A172 (cell line): ENCODE measurements at regions not wholly inside any gene's neighbourhood (a gene's known extent, or its start where the extent isn't known, plus 50 kb on each side); places are given as distances from the start of the nearest gene placed in this dataset.
A peak's percentile ranks its signal among the peaks of the same experiment; 100 is the strongest.

ENCODE experiments used
- DNase-seq: peaks from one replicate; pipeline ENCODE4 v3.0.0-alpha.2; 2015; ENCODE audit warnings: low spot score

DNA sequence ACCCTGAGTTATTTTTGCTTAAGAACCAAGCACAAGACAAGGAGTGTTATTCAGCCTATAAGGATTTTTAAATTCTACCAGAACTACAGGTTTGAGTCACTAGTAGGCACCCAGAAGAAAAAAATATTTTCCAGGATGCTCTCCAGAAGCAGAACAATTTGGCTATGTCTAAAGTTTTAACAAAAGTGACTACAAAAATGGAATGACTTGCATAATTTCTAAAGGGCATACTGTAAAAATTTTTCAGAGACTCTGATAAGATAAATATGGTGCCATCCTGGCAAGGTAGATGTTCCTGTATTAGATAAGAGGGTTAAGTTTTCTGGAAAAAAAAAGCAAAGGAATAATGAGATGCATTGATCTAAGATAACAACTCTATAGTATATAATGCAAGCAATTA, 68.6 kb upstream of the FAM9A start:
- no peak for DNase-seq

DNA sequence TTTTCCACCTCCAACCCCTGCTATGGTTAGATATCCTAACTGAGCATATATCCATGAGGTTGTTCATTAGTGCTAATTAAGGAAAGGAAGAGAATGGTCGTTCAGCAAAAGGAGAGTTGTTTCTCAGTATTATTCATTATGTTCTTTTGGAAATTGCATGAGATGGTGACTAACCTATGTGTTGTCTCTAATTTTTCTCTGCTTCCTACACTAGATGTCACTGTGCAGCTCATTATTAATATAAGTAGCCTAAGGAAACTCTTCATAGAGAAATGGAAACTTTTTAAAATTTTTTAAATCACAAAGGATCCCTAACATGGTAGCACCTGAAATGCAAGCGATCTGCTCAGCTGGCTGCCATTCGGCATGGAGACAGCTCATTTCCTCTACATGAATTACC, 67.7 kb upstream of the FAM9A start:
- peak; percentile 17 for DNase-seq

DNA sequence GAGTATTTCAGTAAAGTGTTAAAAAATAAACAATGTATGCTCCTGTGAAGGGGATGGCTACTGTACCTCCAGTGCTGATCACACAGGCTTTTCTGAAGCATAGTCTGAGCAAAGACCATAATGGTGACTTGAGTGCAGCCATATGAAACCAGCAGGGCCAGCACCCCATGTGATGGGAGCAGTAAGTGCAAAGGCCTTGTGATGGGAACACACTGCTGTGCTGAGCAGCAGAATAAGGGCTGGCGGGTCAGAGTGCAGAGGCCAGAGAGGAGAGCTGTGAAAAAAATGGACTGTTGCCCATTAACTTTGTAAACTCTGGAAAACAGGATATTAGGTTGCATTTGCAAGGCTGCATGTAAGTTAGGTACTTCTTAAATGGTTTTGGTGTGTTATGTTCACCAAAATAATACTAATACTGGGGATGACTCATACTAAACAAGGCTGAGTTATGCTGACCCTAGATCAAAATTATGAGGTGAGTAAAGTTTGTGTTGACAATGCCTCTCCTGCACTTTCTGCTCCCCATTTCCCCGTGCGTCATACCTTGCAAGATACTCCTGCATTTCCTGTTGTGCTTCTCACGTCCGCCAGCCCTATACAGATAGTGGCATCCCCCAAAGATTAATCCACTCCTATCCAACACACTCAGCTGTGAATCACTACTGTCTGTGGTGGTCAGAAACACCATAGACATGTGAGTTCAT, 67.0 kb upstream of the FAM9A start:
- DNase-seq, result peak; percentile 69

DNA sequence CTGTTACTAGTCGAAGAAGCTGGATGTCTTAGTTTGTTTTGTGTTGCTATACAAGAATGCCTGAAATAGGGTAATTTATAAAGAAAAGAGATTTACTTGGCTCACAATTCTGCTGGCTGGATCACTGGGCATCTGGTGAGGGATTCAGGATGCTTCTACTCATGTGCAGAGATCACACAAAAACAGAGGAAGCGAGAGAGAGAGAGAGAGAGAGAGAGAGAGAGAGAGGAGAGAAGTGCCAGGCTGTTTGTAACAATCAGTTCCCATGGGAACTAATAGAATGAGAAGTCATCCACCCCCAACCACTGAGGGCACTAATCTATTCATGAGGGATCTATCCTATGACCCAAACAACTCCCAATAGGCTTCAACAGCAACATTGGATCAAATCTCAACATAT, 66.2 kb upstream of the FAM9A start:
- no peak for DNase-seq

DNA sequence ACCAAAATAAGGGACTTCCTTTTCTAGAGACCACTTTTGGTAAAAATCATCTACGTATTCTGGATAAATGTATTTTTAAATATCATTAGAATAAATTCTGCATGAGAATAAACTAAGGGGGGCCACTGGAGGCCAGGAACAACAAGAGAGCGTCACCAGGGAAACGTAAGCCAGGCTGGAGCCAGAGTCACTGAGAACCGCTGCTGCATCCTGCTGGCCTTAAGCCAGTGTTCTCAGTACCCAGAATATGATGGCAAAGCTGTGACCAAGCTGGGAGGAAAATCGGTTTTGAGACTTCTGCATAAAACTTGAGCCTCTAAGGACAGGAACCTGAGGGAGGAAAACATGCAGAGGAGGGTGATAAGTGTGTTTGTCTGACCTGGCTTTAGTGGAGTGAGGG, 63.0 kb upstream of the FAM9A start:
- no peak for DNase-seq

DNA sequence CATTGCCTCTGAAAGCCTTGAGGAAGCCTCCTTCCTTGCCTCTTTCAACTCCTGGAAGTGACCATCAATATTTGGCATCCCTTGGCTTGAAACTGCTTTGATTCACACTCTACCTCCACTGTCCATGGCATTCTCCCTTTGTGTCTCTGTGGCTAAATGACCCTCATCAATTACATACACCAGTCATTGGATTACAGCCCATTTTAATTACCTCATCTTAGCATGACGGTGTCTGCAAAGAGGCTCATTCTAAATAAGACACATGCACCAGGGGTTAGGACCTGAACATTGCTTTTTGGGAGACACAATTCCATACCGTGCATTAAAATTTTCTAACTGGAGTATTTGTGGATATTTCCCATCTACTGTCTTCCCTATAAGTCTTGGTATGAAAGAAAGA, 60.7 kb upstream of the FAM9A start:
- no peak for DNase-seq

DNA sequence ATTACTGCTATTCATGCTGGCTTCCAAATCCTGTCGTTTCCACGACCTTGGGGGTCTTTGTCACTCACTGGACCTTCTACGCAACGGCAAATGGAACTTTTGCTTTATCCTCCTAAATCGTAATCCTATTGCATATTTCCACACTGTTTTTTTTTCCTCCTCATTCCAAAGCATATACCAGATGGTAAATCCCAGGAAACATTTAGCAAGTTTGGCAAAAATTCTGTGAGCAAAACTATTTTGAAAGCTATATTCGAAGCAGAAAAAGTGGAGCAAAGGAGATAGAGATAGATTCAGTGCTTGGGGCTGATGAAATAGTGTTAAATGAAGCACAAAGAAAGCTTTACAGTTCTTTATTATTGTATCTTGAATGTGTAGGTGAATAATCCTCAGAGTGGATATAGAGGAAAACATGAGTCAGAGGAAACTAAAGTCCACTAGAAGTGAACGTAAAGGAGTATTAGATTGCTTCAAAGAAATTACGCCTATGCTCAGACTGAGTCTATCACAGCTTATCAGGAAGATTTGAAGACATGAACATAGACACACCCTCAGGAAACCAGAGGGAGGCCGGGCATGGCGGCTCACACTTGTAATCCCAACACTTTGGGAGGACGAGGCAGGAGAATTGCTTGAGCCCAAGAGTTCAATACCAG, 50.2 kb upstream of the FAM9A start:
- DNase-seq, result no peak
